AG04450 (cell line): ENCODE measurements at regions not wholly inside any gene's neighbourhood (a gene's known extent, or its start where the extent isn't known, plus 50 kb on each side); places are given as distances from the start of the nearest gene placed in this dataset.

Experiments used
- CTCF ChIA-PET: fragments of 300-600, 350-600 bp; formaldehyde crosslinking; extraction: SDS; loops from one replicate; lab custom pipeline; 2022; ENCODE audit warnings: antibody characterized with exemption, inconsistent platforms; lab: Charles Lee
- POLR2A ChIA-PET: fragments of 350-600 bp; formaldehyde crosslinking; extraction: SDS; loops from one replicate; lab custom pipeline; 2021; ENCODE audit warnings: antibody characterized with exemption, inconsistent platforms; lab: Yijun Ruan, JAX
- DNase-seq: peaks from one replicate; pipeline ENCODE4 v3.0.0-alpha.2; 2011; ENCODE audit warnings: low read depth, low spot score
- H3K27ac ChIP-seq: one replicate; pipeline ENCODE4 v1.5.1; 2012; ENCODE audit warnings: low read depth, low read length, control low read depth
- H3K27me3 ChIP-seq: one replicate; pipeline ENCODE4 v1.6.0; 2012; ENCODE audit warnings: low read length; ENCODE audit not compliant: control insufficient read depth, insufficient read depth
- H3K4me3 ChIP-seq: 2 replicates; pipeline ENCODE4 v1.5.1; 2011; ENCODE audit warnings: mild to moderate bottlenecking, low read depth, low read length, control low read depth
- H3K9me3 ChIP-seq: 2 replicates; pipeline ENCODE4 v1.5.1; 2012; ENCODE audit warnings: low read length; ENCODE audit not compliant: control insufficient read depth, insufficient read depth
- CTCF ChIP-seq: IDR thresholded peaks from 2 replicates; pipeline ENCODE4 v1.5.1; 2011; ENCODE audit warnings: low read depth, low read length, control low read depth, inconsistent platforms

- POLR2A ChIA-PET: interaction anchor here (0.7 to 1.6 kb wide), 2 partner anchors 52 to 789 kb away, joined by 3 to 7 read pairs; no protein-coding TSS in a partner anchor
- Histone ChIP-seq H3K9me3 (no peaks in the 10 kb centered on the region), H3K27me3 (no peaks in the 10 kb centered on the region), H3K27ac (peak overlapping the region; percentile 68), H3K4me3 (peak overlapping the region; percentile 21; the same call in 1 of the 2 replicates)
- TF ChIP-seq CTCF: no peak
- peak; percentile 49 for DNase-seq
- CTCF ChIA-PET: interaction anchor here (0.6 to 2.4 kb wide), 3 partner anchors 41 to 77 kb away, joined by 3 to 8 read pairs (median 7); no protein-coding TSS in a partner anchor
Measured at GRCh38 chr15:47331829-47332393, 385.4 kb upstream of the SEMA6D start.

GRCh38 chr15:47332481-47332880 is 384.8 kb upstream of the SEMA6D start:
- ChIA-PET POLR2A (interaction anchor here (1.6 kb wide), 1 partner anchor 52 kb away, joined by 7 read pairs; no protein-coding TSS in a partner anchor), CTCF (interaction anchor here (1.3 to 2.4 kb wide), 3 partner anchors 41 to 163 kb away, joined by 3 to 8 read pairs (median 3); no protein-coding TSS in a partner anchor)
- Histone ChIP-seq H3K9me3 (no peaks in the 10 kb centered on the region), H3K27ac (peak overlapping the region; percentile 68), H3K4me3 (peak overlapping the region; percentile 21; the same call in 1 of the 2 replicates), H3K27me3 (no peaks in the 10 kb centered on the region)
- no peak for TF ChIP-seq CTCF
- peak; percentile 7 for DNase-seq

GRCh38 chr15:47333734-47334133 is 383.6 kb upstream of the SEMA6D start:
- Histone ChIP-seq H3K27ac (no peak overlapping the region), H3K9me3 (no peaks in the 10 kb centered on the region), H3K4me3 (no peak overlapping the region), H3K27me3 (no peaks in the 10 kb centered on the region)
- no peak for TF ChIP-seq CTCF
- no peak for DNase-seq
- POLR2A ChIA-PET: no interaction called here
- CTCF ChIA-PET: interaction anchor here (1.4 to 2.4 kb wide), 2 partner anchors 40 to 162 kb away, joined by 3 to 8 read pairs; no protein-coding TSS in a partner anchor

- CTCF ChIA-PET: no interaction called here
- POLR2A ChIA-PET: no interaction called here
- no peak for DNase-seq
Measured at GRCh38 chr15:47334805-47335535, 382.3 kb upstream of the SEMA6D start.

More at GRCh38 chr15:47334805-47335535, 382.3 kb upstream of the SEMA6D start:
- TF ChIP-seq CTCF: no peak
- Histone ChIP-seq H3K9me3 (no peaks in the 10 kb centered on the region), H3K4me3 (no peak overlapping the region), H3K27me3 (no peaks in the 10 kb centered on the region), H3K27ac (no peak overlapping the region)
